Bronchial epithelial cell (primary cell): ENCODE measurements at regions not wholly inside any gene's neighbourhood (a gene's known extent, or its start where the extent isn't known, plus 50 kb on each side); places are given as distances from the start of the nearest gene placed in this dataset.

Experiments used
- DNase-seq: peaks from one replicate; pipeline ENCODE4 v3.0.0-alpha.2; 2010; ENCODE audit warnings: low read depth
- FAIRE-seq: peaks from 2 replicates; lab custom pipeline; 2011; peaks lifted over from hg19 to GRCh38; lab: Jason Lieb, UNC
- H3K27me3 ChIP-seq: 2 replicates; pipeline ENCODE4 v1.5.1; 2011; ENCODE audit warnings: low read length; ENCODE audit not compliant: control insufficient read depth, insufficient read depth
- H3K36me3 ChIP-seq: 2 replicates; pipeline ENCODE4 v1.5.1; 2011; ENCODE audit warnings: low read length; ENCODE audit not compliant: control insufficient read depth, insufficient read depth
- H3K4me3 ChIP-seq: 2 replicates; pipeline ENCODE4 v1.5.1; 2011; ENCODE audit warnings: mild to moderate bottlenecking, low read depth, low read length, control low read depth
- CTCF ChIP-seq: IDR thresholded peaks from 2 replicates; pipeline ENCODE4 v1.5.1; 2011; ENCODE audit warnings: mild to moderate bottlenecking, moderate library complexity, low read length, control low read depth, inconsistent platforms; ENCODE audit not compliant: insufficient read depth, severe bottlenecking

- H3K36me3 ChIP-seq = no peaks in the 10 kb centered on the region
- FAIRE-seq (no peak), DNase-seq (no peak)
- no peak overlapping the region for H3K4me3 ChIP-seq
- H3K27me3 ChIP-seq = no peaks in the 10 kb centered on the region
- TF ChIP-seq CTCF = no peak
Observed at GRCh38 chr2:8430628-8431027, 251.2 kb upstream of the ID2 start.

GRCh38 chr2:8431446-8432125 is 250.3 kb upstream of the ID2 start:
- Histone ChIP-seq H3K36me3 (no peaks in the 10 kb centered on the region), H3K4me3 (no peak overlapping the region), H3K27me3 (no peaks in the 10 kb centered on the region)
- DNase-seq (no peak), FAIRE-seq (no peak)
- TF ChIP-seq CTCF = no peak

- DNase-seq (no peak), FAIRE-seq (no peak)
- H3K4me3 ChIP-seq = no peak overlapping the region
- H3K27me3 ChIP-seq = no peaks in the 10 kb centered on the region
- no peak for TF ChIP-seq CTCF
- no peaks in the 10 kb centered on the region for H3K36me3 ChIP-seq
Observed at GRCh38 chr2:8432706-8433336, 249.0 kb upstream of the ID2 start.

GRCh38 chr2:8433390-8433789 is 248.5 kb upstream of the ID2 start:
- Histone ChIP-seq H3K27me3 (no peaks in the 10 kb centered on the region), H3K4me3 (no peak overlapping the region), H3K36me3 (no peaks in the 10 kb centered on the region)
- TF ChIP-seq CTCF = no peak
- FAIRE-seq = no peak
- DNase-seq = no peak

GRCh38 chr2:8435608-8436007 is 246.2 kb upstream of the ID2 start:
- Histone ChIP-seq H3K36me3 (no peaks in the 10 kb centered on the region), H3K27me3 (no peaks in the 10 kb centered on the region), H3K4me3 (no peak overlapping the region)
- no peak for TF ChIP-seq CTCF
- DNase-seq = no peak
- FAIRE-seq = no peak
